OCI-LY3 (cell line): ENCODE measurements at regions not wholly inside any gene's neighbourhood (a gene's known extent, or its start where the extent isn't known, plus 50 kb on each side); places are given as distances from the start of the nearest gene placed in this dataset.

ENCODE experiments used
- H2AFZ ChIP-seq: fragments of 200-600, 300-600 bp; shearing (Covaris generic); 2 replicates; pipeline ENCODE4 v1.6.0; 2014; ENCODE audit warnings: antibody characterized with exemption, low read depth, low read length
- H3K27ac ChIP-seq: fragments of 200-600, 300-600 bp; sonication (generic); 2 replicates; pipeline ENCODE4 v1.5.1; 2014; ENCODE audit warnings: mild to moderate bottlenecking, low read length, moderate library complexity, mixed read lengths
- H3K27me3 ChIP-seq: fragments of 200-600, 300-600 bp; sonication (generic); 2 replicates; pipeline ENCODE4 v1.6.1; 2014; ENCODE audit warnings: low read depth, low read length, mixed read lengths
- H3K36me3 ChIP-seq: fragments of 200-600, 300-600 bp; sonication (generic); replicated peaks from 2 replicates; pipeline ENCODE3; 2014; ENCODE audit warnings: low read depth, low read length, mixed read lengths
- H3K4me1 ChIP-seq: fragments of 300-600, 200-600 bp; sonication (generic); 2 replicates; pipeline ENCODE4 v1.6.1; 2014; ENCODE audit warnings: low read length, mixed read lengths
- H3K4me2 ChIP-seq: fragments of 200-600, 300-600 bp; sonication (generic); 2 replicates; pipeline ENCODE4 v1.6.1; 2014; ENCODE audit warnings: low read length, mixed read lengths
- H3K4me3 ChIP-seq: fragments of 300-600, 200-600 bp; sonication (generic); 2 replicates; pipeline ENCODE4 v1.5.1; 2014; ENCODE audit warnings: antibody characterized with exemption, mild to moderate bottlenecking, low read length, moderate library complexity
- H3K79me2 ChIP-seq: fragments of 300-600, 200-600 bp; shearing (Covaris generic); 2 replicates; pipeline ENCODE4 v1.6.1; 2014; ENCODE audit warnings: mild to moderate bottlenecking, low read length, mixed read lengths
- H3K9ac ChIP-seq: fragments of 300-600, 200-600 bp; shearing (Covaris generic); 2 replicates; pipeline ENCODE4 v1.6.0; 2014; ENCODE audit warnings: mild to moderate bottlenecking, low read length, moderate library complexity
- H3K9me3 ChIP-seq: fragments of 200-600, 300-600 bp; shearing (Covaris generic); 2 replicates; pipeline ENCODE4 v1.6.1; 2014; ENCODE audit warnings: low read length, mixed read lengths; ENCODE audit not compliant: insufficient read depth
- H4K20me1 ChIP-seq: fragments of 200-600, 300-600 bp; sonication (generic); 2 replicates; pipeline ENCODE4 v1.6.1; 2016; ENCODE audit warnings: low read length, mixed read lengths; ENCODE audit not compliant: insufficient read depth
- EZH2phosphoT487 ChIP-seq: fragments of 200-600 bp; shearing (Covaris generic); IDR thresholded peaks from 2 replicates; pipeline ENCODE4 v1.6.1; 2018; ENCODE audit warnings: antibody characterized with exemption, mixed run types, low read depth
- TF ChIP-seq, protein P1 (sequence below): fragments of 200-600, 300-600 bp; sonication (generic); IDR thresholded peaks from 2 replicates; pipeline ENCODE4 v1.5.1; 2014; ENCODE audit warnings: antibody characterized with exemption, low read length, low read depth

DNA sequence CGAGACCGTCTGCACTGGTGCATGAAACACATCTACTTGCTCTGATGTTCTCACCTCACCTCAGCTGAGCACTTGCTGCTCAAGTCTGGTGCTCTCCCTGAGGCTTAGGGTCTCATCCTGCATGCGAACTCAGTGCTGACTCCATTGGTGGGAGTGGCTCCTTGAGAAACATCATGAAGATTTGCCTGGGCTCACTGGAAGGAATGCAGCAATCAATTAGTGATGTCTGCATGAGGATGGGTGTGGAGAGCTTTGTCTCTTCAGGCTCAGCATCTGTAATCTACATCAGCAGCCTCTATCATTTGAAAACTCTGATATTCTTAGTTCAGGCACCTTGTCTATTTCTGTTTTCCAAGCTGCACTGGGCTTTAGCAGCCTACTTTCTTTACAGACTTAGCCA lies 204.4 kb downstream of the IRF8 start:
- H3K9me3 ChIP-seq, result no peaks in the 10 kb centered on the region
- H3K4me3 ChIP-seq, result no peak overlapping the region
- H2AFZ ChIP-seq, result no peak overlapping the region
- H3K79me2 ChIP-seq, result no peaks in the 10 kb centered on the region
- no peaks in the 10 kb centered on the region for H3K4me1 ChIP-seq
- no peak for TF ChIP-seq EZH2phosphoT487
- TF ChIP-seq, protein P1, sequence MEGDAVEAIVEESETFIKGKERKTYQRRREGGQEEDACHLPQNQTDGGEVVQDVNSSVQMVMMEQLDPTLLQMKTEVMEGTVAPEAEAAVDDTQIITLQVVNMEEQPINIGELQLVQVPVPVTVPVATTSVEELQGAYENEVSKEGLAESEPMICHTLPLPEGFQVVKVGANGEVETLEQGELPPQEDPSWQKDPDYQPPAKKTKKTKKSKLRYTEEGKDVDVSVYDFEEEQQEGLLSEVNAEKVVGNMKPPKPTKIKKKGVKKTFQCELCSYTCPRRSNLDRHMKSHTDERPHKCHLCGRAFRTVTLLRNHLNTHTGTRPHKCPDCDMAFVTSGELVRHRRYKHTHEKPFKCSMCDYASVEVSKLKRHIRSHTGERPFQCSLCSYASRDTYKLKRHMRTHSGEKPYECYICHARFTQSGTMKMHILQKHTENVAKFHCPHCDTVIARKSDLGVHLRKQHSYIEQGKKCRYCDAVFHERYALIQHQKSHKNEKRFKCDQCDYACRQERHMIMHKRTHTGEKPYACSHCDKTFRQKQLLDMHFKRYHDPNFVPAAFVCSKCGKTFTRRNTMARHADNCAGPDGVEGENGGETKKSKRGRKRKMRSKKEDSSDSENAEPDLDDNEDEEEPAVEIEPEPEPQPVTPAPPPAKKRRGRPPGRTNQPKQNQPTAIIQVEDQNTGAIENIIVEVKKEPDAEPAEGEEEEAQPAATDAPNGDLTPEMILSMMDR, result no peak
- H4K20me1 ChIP-seq, result no peaks in the 10 kb centered on the region
- no peaks in the 10 kb centered on the region for H3K36me3 ChIP-seq
- peaks cover 9% of the 10 kb centered on the region for H3K27me3 ChIP-seq
- H3K9ac ChIP-seq, result no peak overlapping the region
- no peak overlapping the region for H3K27ac ChIP-seq
- H3K4me2 ChIP-seq, result no peak overlapping the region

DNA sequence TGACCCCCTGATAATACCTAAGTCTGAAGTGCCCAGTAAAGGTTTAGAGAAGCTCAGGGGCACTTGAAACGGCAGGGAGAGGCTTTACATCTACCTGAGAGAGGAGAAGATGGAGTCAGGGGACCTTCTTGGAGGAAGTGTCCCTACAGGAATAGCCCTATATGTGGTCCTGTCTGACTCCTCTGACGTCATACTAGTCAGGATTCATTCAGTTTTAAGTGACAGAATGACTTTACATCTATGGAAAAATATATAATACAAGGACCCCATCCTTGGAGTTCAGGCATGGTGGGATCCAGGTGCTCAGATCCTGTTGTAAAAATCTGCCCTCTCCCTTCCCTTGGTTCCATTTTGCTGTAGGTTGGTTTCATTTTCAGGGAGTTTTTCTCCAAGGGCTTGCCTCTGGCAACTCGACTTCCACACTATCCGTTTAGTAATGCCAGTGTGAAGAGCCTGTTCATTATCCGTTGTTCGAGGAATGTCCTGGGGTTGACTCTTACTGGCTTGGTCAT lies 205.6 kb downstream of the IRF8 start:
- H4K20me1 ChIP-seq, result no peaks in the 10 kb centered on the region
- no peak overlapping the region for H3K9ac ChIP-seq
- no peak for TF ChIP-seq EZH2phosphoT487
- TF ChIP-seq, protein P1, result no peak
- no peak overlapping the region for H2AFZ ChIP-seq
- no peaks in the 10 kb centered on the region for H3K9me3 ChIP-seq
- no peak overlapping the region for H3K4me3 ChIP-seq
- H3K36me3 ChIP-seq, result no peaks in the 10 kb centered on the region
- H3K27me3 ChIP-seq, result peaks cover 8% of the 10 kb centered on the region
- H3K4me2 ChIP-seq, result no peak overlapping the region
- no peaks in the 10 kb centered on the region for H3K79me2 ChIP-seq
- H3K4me1 ChIP-seq, result no peaks in the 10 kb centered on the region
- H3K27ac ChIP-seq, result no peak overlapping the region

DNA sequence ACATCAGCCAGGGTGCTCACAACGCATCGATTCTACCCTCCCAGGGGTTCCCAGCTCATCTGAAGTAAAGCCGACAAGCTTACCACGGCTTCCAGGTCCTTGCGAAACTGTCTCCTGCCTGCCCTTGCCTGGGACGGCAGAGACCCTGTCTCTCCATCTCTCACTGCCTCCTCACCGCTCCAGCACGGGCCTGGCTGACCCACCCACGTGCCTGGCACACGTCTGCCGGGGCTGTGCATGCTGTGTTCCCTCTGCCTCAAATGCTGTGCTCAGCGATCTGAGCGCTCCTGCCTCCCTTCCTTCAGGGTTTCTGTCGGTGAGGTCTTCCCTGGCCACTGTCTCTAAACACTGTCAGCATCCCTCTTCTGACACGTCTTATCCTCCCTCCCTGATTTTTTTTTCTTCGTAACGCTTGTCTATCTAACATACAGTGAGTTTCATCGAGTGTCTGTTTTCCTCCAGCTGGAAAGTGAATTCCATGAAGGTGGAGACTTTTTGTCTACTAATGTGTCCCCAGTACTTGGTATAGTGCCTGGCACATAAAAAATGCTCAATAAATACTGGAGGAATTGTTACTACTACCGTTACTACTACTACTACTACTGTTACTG lies 208.4 kb downstream of the IRF8 start:
- Histone ChIP-seq H3K27ac (no peak overlapping the region), H3K9ac (no peak overlapping the region), H3K4me1 (no peaks in the 10 kb centered on the region), H3K36me3 (no peaks in the 10 kb centered on the region), H3K4me2 (no peak overlapping the region), H3K27me3 (peaks cover 8% of the 10 kb centered on the region), H3K79me2 (no peaks in the 10 kb centered on the region), H2AFZ (no peak overlapping the region), H4K20me1 (no peaks in the 10 kb centered on the region), H3K4me3 (no peak overlapping the region), H3K9me3 (no peaks in the 10 kb centered on the region)
- TF ChIP-seq, protein P1, result no peak
- no peak for TF ChIP-seq EZH2phosphoT487

DNA sequence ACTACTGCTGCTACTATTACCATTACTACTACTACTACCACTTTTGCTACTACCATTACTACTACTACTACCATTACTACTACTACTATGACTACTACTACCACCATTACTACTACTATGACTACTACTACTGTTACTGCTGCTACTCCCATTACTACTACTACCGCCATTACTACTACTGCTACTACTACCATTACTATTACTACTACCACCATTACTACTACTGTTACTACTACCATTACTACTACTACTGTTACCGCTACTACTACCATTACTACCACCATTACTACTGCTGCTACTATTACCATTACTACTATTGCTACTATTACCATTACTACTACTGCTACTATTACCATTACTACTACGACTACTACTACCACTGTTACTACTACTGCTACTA lies 209.1 kb downstream of the IRF8 start:
- no peak overlapping the region for H3K4me2 ChIP-seq
- no peaks in the 10 kb centered on the region for H3K79me2 ChIP-seq
- no peak overlapping the region for H3K9ac ChIP-seq
- no peaks in the 10 kb centered on the region for H4K20me1 ChIP-seq
- peaks cover 9% of the 10 kb centered on the region for H3K27me3 ChIP-seq
- no peak overlapping the region for H3K27ac ChIP-seq
- TF ChIP-seq EZH2phosphoT487, result no peak
- TF ChIP-seq, protein P1, result no peak
- H3K4me3 ChIP-seq, result no peak overlapping the region
- H2AFZ ChIP-seq, result no peak overlapping the region
- no peaks in the 10 kb centered on the region for H3K36me3 ChIP-seq
- H3K4me1 ChIP-seq, result no peaks in the 10 kb centered on the region
- no peaks in the 10 kb centered on the region for H3K9me3 ChIP-seq
